GM12878 (cell line): ENCODE measurements at regions not wholly inside any gene's neighbourhood (a gene's known extent, or its start where the extent isn't known, plus 50 kb on each side); places are given as distances from the start of the nearest gene placed in this dataset.

Source experiments
- ETV6 ChIP-seq, 2 experiments: fragments of 450-650 bp in 1 of 2; IDR thresholded peaks in 1 of 2; conservative IDR thresholded peaks in 1 of 2; 2 replicates each; pipeline ENCODE4 v1.6.1; 2014; ENCODE audit warnings: antibody characterized with exemption in 1 of 2, borderline replicate concordance in 1 of 2, low read depth in 1 of 2, mild to moderate bottlenecking in 1 of 2, moderate library complexity in 1 of 2
- FOXM1 ChIP-seq: IDR thresholded peaks from 2 replicates; pipeline ENCODE4 v1.6.1; 2012; ENCODE audit warnings: low read depth, mild to moderate bottlenecking, inconsistent platforms, low read length, moderate library complexity
- HDGF ChIP-seq: fragments of 450-650 bp; IDR thresholded peaks from 2 replicates; pipeline ENCODE4 v1.6.1; 2016; ENCODE audit warnings: antibody characterized with exemption
- IKZF2 ChIP-seq, 2 experiments: fragments of 450-650 bp; IDR thresholded peaks; 2 replicates each; pipeline ENCODE4 v1.6.1; 2017; ENCODE audit warnings: mild to moderate bottlenecking in 2 of 2, moderate library complexity in 2 of 2
- JUNB ChIP-seq: IDR thresholded peaks from 2 replicates; pipeline ENCODE4 v1.6.1; 2016; ENCODE audit warnings: antibody characterized with exemption, mild to moderate bottlenecking
- MYC ChIP-seq: IDR thresholded peaks from 2 replicates; pipeline ENCODE4 v1.6.1; 2011; ENCODE audit warnings: mild to moderate bottlenecking, low read length, moderate library complexity, inconsistent platforms; ENCODE audit not compliant: insufficient read depth, insufficient replicate concordance, insufficient read length, severe bottlenecking
- POLR2A ChIP-seq: IDR thresholded peaks from 2 replicates; pipeline ENCODE4 v1.6.1; 2011; ENCODE audit warnings: low read depth, mild to moderate bottlenecking, low read length
- RUNX3 ChIP-seq: IDR thresholded peaks from 2 replicates; pipeline ENCODE4 v1.6.1; 2012; ENCODE audit warnings: low read length, inconsistent platforms
- SRF ChIP-seq, 2 experiments: IDR thresholded peaks; 2 replicates each; pipeline ENCODE4 v1.6.1; 2011; ENCODE audit warnings: low read depth in 2 of 2, low read length in 2 of 2, mild to moderate bottlenecking in 1 of 2, moderate library complexity in 1 of 2
- YY1 ChIP-seq: IDR thresholded peaks from 2 replicates; pipeline ENCODE4 v1.6.1; 2011; ENCODE audit warnings: low read depth, mild to moderate bottlenecking, low read length
- TF ChIP-seq, protein P1 (sequence below): fragments of 150-350 bp; IDR thresholded peaks from 2 replicates; pipeline ENCODE4 v1.6.1; 2016; ENCODE audit warnings: low read depth, low read length
- TF ChIP-seq, protein P2 (sequence below): fragments of 450-650 bp; IDR thresholded peaks from 2 replicates; pipeline ENCODE4 v1.6.1; 2014; ENCODE audit warnings: mild to moderate bottlenecking
- TF ChIP-seq, protein P3 (sequence below): fragments of 450-650 bp; formaldehyde crosslinking; IDR thresholded peaks from 2 replicates; pipeline ENCODE4 v1.4.0; 2022; ENCODE audit warnings: mild to moderate bottlenecking, moderate library complexity
- TF ChIP-seq, protein P4 (sequence below): IDR thresholded peaks from 2 replicates; pipeline ENCODE4 v1.6.1; 2012; ENCODE audit warnings: improper control_type of control experiment, low read depth, low read length; ENCODE audit not compliant: insufficient replicate concordance

DNA sequence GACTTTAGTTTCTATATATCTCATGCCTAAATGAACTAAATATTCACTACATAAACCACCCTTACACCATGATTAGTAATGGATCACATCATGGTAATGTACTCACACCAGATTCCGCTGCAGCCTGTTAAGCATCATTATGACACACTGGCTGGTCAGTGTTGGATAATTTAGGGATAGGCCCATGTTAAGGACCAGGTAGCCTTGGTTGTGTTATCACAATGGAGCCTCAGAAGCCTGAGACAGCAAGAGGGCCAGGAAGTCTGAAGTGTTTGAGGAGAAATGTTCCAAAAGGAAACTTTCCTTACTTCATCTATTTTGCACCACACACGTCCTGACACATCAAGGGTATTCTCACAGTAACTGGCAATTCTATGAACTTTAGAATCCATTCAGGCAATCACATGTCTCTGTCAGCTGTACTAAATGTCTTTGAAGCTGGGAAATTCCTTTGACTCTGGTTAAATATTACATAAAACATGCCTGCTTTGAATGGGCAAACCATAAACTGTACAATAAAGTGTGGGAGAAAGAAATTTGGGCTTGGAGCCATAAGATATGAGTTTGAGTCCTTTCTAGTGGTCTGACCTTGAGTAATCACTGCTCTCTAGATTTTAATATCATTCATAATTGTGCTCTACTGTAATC, 105.3 kb upstream of the DPT start (continued):
- TF ChIP-seq, protein P1, sequence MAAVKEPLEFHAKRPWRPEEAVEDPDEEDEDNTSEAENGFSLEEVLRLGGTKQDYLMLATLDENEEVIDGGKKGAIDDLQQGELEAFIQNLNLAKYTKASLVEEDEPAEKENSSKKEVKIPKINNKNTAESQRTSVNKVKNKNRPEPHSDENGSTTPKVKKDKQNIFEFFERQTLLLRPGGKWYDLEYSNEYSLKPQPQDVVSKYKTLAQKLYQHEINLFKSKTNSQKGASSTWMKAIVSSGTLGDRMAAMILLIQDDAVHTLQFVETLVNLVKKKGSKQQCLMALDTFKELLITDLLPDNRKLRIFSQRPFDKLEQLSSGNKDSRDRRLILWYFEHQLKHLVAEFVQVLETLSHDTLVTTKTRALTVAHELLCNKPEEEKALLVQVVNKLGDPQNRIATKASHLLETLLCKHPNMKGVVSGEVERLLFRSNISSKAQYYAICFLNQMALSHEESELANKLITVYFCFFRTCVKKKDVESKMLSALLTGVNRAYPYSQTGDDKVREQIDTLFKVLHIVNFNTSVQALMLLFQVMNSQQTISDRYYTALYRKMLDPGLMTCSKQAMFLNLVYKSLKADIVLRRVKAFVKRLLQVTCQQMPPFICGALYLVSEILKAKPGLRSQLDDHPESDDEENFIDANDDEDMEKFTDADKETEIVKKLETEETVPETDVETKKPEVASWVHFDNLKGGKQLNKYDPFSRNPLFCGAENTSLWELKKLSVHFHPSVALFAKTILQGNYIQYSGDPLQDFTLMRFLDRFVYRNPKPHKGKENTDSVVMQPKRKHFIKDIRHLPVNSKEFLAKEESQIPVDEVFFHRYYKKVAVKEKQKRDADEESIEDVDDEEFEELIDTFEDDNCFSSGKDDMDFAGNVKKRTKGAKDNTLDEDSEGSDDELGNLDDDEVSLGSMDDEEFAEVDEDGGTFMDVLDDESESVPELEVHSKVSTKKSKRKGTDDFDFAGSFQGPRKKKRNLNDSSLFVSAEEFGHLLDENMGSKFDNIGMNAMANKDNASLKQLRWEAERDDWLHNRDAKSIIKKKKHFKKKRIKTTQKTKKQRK, result no peak
- peak; percentile 21; the same call in 1 of the 2 replicates for TF ChIP-seq JUNB
- TF ChIP-seq RUNX3, result peak; percentile 32; the same call in 1 of the 2 replicates
- no peak for TF ChIP-seq MYC
- no peak for TF ChIP-seq POLR2A
- TF ChIP-seq IKZF2 (IDR thresholded peaks at IDR 0.05), result peak; percentile 32 to 56; a peak in 2 of 4 replicates
- TF ChIP-seq SRF (IDR thresholded peaks at IDR 0.05; ENCODE audit: low read depth in 2 of 2, low read length in 2 of 2), result no peak
- no peak for TF ChIP-seq ETV6 (conservative IDR thresholded peaks at IDR 0.05 in 1 of 2, IDR thresholded peaks at IDR 0.05 in 1 of 2; ENCODE audit: borderline replicate concordance in 1 of 2, low read depth in 1 of 2)
- TF ChIP-seq, protein P2, sequence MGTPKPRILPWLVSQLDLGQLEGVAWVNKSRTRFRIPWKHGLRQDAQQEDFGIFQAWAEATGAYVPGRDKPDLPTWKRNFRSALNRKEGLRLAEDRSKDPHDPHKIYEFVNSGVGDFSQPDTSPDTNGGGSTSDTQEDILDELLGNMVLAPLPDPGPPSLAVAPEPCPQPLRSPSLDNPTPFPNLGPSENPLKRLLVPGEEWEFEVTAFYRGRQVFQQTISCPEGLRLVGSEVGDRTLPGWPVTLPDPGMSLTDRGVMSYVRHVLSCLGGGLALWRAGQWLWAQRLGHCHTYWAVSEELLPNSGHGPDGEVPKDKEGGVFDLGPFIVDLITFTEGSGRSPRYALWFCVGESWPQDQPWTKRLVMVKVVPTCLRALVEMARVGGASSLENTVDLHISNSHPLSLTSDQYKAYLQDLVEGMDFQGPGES, result no peak
- no peak for TF ChIP-seq YY1
- TF ChIP-seq, protein P3, sequence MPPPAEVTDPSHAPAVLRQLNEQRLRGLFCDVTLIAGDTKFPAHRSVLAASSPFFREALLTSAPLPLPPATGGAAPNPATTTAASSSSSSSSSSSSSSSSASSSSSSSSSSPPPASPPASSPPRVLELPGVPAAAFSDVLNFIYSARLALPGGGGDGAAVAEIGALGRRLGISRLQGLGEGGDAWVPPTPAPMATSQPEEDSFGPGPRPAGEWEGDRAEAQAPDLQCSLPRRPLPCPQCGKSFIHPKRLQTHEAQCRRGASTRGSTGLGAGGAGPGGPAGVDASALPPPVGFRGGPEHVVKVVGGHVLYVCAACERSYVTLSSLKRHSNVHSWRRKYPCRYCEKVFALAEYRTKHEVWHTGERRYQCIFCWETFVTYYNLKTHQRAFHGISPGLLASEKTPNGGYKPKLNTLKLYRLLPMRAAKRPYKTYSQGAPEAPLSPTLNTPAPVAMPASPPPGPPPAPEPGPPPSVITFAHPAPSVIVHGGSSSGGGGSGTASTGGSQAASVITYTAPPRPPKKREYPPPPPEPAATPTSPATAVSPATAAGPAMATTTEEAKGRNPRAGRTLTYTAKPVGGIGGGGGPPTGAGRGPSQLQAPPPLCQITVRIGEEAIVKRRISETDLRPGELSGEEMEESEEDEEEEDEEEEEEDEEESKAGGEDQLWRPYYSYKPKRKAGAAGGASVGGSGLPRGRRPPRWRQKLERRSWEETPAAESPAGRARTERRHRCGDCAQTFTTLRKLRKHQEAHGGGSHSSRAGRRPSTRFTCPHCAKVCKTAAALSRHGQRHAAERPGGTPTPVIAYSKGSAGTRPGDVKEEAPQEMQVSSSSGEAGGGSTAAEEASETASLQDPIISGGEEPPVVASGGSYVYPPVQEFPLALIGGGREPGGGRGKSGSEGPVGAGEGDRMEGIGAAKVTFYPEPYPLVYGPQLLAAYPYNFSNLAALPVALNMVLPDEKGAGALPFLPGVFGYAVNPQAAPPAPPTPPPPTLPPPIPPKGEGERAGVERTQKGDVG (CRISPR knock-in tag), result no peak
- no peak for TF ChIP-seq HDGF
- TF ChIP-seq, protein P4, sequence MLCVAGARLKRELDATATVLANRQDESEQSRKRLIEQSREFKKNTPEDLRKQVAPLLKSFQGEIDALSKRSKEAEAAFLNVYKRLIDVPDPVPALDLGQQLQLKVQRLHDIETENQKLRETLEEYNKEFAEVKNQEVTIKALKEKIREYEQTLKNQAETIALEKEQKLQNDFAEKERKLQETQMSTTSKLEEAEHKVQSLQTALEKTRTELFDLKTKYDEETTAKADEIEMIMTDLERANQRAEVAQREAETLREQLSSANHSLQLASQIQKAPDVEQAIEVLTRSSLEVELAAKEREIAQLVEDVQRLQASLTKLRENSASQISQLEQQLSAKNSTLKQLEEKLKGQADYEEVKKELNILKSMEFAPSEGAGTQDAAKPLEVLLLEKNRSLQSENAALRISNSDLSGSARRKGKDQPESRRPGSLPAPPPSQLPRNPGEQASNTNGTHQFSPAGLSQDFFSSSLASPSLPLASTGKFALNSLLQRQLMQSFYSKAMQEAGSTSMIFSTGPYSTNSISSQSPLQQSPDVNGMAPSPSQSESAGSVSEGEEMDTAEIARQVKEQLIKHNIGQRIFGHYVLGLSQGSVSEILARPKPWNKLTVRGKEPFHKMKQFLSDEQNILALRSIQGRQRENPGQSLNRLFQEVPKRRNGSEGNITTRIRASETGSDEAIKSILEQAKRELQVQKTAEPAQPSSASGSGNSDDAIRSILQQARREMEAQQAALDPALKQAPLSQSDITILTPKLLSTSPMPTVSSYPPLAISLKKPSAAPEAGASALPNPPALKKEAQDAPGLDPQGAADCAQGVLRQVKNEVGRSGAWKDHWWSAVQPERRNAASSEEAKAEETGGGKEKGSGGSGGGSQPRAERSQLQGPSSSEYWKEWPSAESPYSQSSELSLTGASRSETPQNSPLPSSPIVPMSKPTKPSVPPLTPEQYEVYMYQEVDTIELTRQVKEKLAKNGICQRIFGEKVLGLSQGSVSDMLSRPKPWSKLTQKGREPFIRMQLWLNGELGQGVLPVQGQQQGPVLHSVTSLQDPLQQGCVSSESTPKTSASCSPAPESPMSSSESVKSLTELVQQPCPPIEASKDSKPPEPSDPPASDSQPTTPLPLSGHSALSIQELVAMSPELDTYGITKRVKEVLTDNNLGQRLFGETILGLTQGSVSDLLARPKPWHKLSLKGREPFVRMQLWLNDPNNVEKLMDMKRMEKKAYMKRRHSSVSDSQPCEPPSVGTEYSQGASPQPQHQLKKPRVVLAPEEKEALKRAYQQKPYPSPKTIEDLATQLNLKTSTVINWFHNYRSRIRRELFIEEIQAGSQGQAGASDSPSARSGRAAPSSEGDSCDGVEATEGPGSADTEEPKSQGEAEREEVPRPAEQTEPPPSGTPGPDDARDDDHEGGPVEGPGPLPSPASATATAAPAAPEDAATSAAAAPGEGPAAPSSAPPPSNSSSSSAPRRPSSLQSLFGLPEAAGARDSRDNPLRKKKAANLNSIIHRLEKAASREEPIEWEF, result no peak
- TF ChIP-seq FOXM1, result no peak
